AG10803 (cell line): ENCODE measurements at regions not wholly inside any gene's neighbourhood (a gene's known extent, or its start where the extent isn't known, plus 50 kb on each side); places are given as distances from the start of the nearest gene placed in this dataset.
A peak's percentile ranks its signal among the peaks of the same experiment; 100 is the strongest.

Experiments
- DNase-seq: peaks from one replicate; pipeline ENCODE4 v3.0.0; 2010; ENCODE audit warnings: low read depth
- H3K4me3 ChIP-seq: 2 replicates; pipeline ENCODE4 v1.5.1; 2011; ENCODE audit warnings: mild to moderate bottlenecking, low read length, control low read depth
- CTCF ChIP-seq: conservative IDR thresholded peaks from 2 replicates; pipeline ENCODE4 v1.5.1; 2011; ENCODE audit warnings: mild to moderate bottlenecking, low read length, control low read depth, inconsistent platforms

DNA sequence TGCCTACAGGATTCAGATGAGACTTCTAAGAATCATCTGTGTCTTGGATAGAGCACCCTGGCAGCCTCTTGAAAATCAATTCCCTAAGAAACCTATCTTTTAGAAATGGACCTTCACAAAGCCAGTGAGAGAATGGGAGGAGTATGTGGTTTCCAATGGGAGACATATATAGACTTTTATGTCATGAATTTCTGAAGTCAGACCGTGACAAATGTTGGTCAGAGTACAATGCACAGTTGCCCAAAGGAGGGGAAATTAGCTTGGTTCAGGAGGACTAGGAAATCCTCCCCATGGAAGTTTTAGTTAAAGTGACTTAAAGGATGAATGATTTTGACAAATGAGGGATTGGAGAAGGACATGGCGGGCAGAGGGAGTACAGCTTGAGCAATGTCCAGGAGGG is 194.4 kb downstream of the DAD1 start:
- no peak for DNase-seq
- no peak overlapping the region for H3K4me3 ChIP-seq
- TF ChIP-seq CTCF = no peak

- H3K4me3 ChIP-seq = no peak overlapping the region
- TF ChIP-seq CTCF = no peak
- DNase-seq = no peak
These were observed 195.2 kb downstream of the DAD1 start for GRCh38 chr14:22393796-22394195.

DNA sequence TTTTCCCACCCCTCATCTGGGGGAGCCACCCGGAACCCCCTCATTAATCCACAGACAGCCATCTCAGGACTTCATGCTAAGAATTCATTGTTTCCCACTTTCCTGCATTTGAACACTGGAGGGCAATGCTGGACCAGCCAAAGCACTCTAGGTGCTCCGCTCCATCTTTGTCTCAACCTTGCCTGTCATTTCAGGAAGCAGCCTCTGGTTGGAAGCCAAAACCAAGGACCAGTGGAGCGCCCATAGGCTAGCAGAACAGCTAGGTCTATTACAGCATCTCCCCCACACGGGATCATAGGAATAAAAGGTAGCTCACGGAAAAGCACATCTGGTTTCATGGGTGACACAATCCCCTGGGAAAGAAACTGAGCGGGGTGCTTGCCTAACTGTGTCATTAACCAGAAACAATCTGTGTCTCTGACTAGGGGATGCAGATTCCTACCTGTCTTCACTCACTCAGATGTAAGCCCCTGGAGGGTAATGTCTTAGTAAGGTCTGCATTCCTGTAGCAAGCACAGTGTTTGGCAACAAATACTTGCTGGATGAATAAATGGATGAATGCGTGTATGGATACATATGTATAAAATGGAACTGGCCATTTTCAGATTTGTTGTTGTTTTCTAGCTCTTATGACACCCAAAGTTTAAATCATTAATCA is 197.0 kb downstream of the DAD1 start:
- no peak overlapping the region for H3K4me3 ChIP-seq
- DNase-seq = peak; percentile 61
- TF ChIP-seq CTCF = peak; percentile 74

DNA sequence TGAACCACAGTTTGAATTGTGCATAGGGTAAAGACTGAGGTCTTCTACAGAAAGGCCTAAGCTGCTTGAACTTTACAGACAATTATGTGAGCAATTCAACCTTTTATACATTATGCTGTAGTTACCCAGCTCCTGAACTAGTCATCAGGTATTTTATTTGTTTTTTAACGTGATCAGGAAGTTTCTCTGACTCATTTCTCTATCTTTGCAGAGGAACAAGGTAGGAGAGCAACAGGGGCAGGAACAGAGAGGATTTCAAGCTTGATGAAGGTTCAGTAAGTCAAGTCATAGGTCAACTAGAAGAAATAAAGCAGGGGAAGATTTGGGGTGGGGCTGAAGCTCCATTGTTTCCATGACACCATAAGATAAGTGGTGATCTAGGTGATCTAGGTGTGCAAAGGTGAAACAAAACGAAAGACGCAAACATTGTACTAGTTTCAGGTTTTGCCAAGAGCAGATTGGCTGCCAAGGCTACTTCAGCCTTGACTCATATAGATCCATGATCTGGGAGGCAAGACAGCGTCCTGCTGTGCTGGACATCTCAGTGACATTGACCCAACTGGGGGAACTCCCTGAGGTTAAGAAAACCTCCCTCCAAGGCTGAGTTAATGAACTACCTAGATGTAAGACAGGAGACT is 198.1 kb downstream of the DAD1 start:
- no peak for TF ChIP-seq CTCF
- no peak overlapping the region for H3K4me3 ChIP-seq
- DNase-seq = no peak

- TF ChIP-seq CTCF = no peak
- no peak for DNase-seq
These were observed 198.8 kb downstream of the DAD1 start for GRCh38 chr14:22390195-22390594.

DNA sequence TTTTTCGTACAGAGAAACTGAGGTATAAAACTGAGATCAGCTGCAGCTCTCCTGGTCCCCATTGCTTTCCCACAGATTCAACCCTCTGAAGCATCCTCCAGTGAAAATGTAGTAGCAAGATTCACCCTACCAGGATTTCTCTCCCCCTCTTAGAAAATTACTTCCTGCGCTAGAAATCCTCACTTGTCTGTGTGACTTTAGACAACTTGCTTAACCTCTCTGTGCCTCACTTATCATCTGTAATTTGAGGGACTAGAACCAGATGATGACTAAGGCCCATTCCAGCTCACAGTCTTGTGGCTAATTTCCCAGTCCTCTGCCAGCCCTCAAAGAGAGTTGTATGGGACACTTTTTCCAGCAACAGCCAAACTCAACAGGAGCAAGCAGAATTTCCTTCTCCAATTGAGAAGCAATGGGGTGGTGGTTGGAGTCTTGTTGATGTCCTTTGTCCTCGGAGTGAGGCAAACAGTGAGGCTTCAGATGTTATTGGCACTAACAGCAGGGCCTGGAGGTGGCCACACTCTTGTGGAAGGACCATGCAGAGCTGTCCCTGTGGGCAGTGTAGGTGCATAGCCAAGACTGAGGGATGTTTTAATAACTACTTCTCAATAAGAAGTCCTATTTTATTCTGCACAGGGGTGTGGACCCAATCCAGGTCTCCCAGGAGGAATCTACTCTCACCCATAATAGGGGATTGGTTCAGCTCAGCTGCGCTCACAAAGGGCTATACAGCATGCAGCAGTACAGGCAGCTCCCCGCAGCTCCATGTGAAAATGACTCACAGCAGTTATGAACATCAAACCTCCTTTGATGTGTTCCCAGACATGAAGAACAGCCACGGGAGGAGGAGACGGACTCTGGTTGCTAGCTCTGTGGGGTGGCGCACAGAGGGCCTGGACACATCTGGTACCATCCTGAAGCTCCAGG is 200.1 kb downstream of the DAD1 start:
- DNase-seq = peak; percentile 49

More at GRCh38 chr14:22390195-22390594, 198.8 kb downstream of the DAD1 start:
- no peak overlapping the region for H3K4me3 ChIP-seq

More for the DNA sequence above, 200.1 kb downstream of the DAD1 start:
- no peak for TF ChIP-seq CTCF
- H3K4me3 ChIP-seq = no peak overlapping the region
